GM21423 (cell line): ENCODE measurements at regions not wholly inside any gene's neighbourhood (a gene's known extent, or its start where the extent isn't known, plus 50 kb on each side); places are given as distances from the start of the nearest gene placed in this dataset.
"Not testable (repeated sequence)": the region's sequence is repeated elsewhere in the genome, so short reads cannot be mapped to it uniquely, and the experiment has no call there.

Experiments used
- ATAC-seq: cut with Tn5 transposase; IDR thresholded peaks from one replicate; pipeline ENCODE4 v1.9.1; 2021; ENCODE audit warnings: mild to moderate bottlenecking, moderate library complexity; ENCODE audit not compliant: unreplicated experiment

DNA sequence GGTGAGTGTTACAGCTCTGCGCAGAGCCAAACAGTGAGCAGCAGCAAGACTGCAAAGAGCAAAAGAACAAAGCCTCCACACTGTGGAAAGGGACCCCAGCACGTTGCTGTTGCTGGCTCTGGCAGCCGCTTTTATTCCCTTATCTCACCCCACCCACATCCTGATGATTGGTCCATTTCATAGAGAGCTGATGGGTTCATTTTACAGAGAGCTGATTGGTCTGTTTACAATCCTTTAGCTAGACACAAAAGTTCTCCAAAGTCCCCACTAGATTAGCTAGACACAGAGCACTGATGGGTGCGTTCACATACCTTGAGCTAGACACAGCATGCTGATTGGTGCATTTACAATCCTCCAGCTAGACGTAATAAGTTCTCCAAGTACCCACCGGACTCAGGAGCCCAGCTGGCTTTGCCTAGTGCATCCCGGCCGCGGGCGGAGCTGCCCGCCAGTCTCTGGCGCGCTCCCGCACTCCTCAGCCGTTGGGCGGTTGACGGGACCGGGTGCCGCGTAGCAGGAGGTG is 291.4 kb upstream of the PRSS16 start:
- ATAC-seq: not testable (repeated sequence)

DNA sequence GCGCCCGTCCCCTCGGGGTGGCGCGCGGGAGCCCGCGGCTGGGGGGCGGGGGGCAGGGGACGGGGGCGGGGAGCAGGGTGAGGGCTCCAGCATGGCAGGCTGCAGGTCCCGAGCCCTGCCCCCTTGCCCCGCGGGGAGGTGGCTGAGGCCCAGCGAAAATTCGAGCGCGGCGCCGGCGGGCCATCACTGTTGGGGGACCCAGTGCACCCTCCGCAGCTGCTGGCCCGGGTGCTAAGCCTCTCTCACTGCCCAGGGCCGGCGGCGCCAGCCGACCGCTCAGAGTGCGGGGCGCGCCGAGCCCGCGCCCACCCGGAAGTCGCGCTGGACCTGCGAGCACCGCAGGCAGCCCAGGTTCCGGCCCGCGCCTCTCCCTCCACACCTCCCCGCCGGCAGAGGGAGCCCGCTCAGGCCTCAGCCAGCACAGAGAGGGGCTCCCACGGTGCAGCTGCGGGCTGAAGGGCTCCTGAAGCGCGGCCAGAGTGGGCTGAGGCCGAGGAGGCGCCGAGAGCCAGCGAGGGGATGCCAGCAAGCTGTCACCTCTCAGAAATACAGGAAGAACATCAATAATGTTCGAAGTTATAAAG is 290.8 kb upstream of the PRSS16 start:
- ATAC-seq: not testable (repeated sequence)

DNA sequence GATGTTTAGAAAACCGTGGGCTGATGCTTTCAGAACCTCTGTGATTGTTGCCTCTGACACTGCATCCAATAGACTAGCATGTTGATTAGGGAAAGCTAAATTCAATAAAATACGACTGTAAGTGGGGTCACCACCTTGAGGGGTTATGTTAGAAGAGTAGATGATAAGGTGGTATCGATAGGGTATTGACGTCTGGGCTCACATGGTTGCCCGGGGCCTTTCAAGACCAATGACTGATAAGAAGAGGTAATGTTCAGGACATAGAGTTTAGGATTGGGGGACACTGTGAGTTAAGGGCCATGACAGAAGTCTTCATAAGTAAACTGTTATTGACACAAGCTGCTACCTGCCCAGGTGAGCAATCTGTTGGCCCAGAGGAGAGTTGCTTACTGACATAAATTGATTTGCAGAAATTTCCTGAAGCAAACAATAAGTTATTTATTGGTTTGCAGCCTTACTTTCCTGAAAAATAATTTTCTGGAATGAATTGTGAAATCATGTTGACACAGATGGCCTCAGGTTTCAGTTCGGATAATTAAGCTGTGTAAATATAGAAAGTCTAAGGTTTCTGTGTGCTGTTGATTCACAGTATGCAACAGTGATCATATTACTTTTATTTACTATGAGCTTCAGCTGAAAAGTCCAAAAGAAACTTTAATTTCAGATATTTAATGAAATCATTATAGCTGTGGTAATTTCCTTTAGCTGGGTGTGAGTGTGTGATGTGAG is 289.9 kb upstream of the PRSS16 start:
- ATAC-seq: not testable (repeated sequence)

DNA sequence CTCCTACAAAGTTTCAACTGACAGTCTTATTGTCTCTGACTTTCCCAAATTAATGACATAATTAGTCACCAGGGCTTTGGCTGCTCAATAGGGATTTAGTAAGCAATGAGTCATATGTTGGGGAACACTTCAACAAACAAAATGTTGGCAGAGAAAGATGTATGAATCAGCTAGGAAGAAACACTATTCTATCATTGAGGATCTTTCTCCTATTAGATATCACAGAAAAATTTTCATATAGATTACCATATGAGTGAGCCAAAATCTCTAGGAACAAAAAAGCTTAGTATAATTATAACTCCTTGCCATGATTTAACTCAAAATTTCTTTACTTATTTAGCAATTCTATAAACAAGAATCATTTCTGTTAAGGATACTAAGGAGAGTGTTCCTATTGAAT is 286.3 kb upstream of the PRSS16 start:
- not testable (repeated sequence) for ATAC-seq

DNA sequence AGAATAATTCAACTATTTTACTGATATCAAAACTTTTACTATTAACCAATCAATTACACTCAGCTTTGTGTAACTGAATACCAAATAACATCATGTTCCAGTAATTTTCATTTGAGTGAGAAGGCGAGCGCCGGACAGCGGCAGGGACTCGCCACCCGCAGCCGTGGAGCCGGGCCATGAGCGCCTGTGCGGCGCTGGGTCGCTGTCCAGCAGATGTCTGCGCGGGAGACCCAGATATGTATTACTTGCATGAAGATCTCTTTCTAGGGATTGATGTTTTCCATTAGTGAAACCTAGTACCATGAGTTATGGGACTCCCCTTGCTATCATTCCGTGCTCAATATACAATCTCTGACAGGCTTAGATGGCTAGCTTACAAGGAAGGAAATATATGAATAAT is 245.1 kb upstream of the PRSS16 start:
- ATAC-seq: no peak

DNA sequence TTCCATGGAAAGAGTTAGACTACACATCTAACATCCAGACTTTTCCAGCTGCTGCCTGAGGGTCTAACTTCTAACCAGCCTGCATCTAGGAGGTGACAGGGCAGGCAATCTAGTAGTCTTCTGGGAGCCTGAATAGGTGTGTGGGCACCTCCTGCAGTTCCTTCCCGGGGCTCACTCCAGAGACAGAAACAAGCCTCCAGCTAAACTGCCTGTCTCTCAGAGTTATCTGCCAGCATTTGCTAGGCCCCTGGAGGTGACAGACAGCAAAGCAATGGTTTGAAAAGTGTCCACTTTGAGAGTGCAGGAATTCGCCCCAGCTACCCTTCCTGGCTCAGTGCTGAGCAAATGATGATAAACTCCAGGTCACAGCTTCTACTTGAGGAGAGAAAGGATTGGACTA is 240.5 kb upstream of the PRSS16 start:
- ATAC-seq: no peak

DNA sequence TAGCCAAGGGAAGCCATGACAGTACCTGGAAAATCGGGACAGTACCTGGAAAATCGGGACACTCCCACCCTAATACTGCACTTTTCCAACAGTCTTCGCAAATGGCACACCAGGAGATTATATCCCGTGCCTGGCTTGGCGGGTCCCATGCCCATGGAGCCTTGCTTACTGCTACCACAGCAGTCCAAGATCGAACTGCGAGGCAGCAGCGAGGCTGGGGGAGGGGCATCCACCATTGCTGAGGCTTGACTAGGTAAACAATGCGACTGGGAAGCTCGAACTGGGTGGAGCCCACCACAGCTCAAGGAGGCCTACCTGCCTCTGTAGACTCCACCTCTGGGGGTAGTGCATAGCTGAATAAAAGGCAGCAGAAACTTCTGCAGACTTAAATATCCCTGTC is 238.9 kb upstream of the PRSS16 start:
- ATAC-seq: not testable (repeated sequence)

DNA sequence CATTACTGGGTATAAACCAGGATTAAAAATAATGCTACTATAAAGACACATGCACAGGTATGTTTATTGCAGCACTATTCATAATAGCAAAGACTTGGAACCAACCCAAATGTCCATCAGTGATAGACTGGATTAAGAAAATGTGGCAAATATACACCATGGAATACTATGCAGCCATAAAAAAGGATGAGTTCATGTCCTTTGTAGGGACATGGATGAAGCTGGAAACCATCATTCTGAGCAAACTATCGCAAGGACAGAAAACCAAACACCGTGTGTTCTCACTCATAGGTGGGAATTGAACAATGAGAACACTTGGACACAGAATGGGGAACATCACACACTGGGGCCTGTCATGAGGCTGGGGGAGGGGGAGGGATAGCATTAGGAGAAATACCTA is 233.4 kb upstream of the PRSS16 start:
- ATAC-seq: not testable (repeated sequence)

DNA sequence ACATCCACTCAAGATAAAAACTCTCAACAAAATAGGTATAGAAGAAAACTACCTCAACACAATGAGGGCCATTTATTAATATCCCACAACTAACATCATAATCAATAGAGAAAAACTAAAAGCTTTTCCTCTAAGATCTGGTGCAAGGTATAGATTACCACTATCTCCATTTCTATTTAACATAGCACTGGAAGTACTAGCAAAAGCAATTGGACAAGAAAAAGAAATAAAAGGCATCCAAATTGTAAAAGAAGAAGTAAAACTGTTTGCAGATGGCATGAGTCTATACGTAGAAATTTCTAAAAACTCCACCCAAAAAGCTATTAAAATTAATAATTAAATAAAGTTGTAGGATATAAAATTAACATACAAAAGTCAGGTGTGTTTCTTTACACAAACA is 230.8 kb upstream of the PRSS16 start:
- no peak for ATAC-seq

DNA sequence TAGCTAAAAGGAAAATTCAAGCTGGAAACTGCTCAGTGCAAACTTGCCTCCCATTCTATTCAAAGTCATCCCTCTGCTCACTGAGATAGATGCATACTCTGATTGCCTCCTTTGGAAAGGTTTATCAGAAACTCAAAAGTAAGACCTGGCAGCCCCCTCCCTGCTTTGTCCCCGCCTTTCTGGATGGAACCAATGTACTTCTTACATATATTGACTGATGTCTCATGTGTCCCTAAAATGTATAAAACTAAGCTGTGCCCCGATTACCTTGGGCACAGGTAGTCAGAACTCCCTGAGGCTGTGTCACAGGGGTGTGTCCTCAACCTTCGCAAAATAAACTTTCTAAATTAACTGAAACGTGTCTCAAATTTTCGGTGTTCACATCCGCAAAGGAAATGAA is 229.1 kb upstream of the PRSS16 start:
- ATAC-seq: not testable (repeated sequence)

DNA sequence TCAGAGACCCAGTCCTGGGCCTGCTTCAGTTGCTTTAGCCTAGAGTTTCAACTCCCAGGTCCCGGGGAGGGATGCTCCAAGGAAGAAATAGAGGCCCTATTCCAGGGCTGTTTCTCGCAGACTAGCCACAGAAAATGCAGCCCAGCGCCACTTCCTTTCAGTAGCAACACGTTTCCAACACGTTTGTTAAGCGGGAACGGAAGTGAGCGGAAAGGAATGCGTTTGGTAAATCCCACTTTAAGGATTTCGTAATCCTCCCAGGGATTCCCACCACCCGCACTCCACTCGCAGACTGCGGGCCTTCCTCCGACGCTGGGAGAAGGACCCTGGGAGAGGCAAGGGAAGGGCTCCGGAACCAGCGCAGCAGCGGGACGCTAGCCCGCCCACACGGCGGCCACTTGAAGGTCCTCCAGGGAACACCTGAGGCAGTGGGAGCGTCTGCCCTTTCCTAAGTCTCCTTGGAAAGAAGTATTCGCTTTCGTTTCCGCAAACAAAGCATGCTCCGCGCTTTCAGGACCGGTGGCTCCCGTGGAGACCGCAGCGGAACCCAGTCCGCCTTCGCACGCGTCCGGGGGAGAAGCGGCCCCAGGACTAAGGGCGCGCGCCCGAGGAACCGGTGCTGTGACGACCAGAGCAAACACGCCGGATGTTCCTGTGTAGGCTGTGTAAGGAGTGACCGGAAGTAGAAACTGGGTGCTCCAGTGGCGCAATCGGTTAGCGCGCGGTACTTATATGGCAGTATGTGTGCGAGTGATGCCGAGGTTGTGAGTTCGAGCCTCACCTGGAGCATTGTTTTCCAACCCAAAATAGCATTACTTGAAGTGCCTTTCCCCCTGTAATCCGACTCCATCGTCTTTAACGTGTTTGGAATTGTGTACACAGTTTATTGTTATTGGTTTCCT is 227.6 kb upstream of the PRSS16 start:
- peak; percentile 93 for ATAC-seq

DNA sequence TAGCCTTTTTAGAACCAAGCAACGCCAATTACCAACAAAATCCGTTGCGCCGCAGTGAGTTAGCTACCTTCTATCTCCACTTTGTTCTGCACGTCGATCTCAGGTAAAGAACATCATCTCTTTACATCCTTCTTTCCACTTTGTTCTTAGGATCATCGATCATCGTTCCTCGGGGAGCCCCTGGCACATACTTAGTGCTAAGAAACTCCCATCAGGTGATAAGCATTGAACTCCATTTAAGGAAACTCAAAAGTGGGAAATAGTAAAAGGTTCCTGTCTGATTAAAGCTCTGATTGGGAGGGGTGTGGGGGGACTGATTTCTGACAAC is 227.0 kb upstream of the PRSS16 start:
- ATAC-seq: no peak

DNA sequence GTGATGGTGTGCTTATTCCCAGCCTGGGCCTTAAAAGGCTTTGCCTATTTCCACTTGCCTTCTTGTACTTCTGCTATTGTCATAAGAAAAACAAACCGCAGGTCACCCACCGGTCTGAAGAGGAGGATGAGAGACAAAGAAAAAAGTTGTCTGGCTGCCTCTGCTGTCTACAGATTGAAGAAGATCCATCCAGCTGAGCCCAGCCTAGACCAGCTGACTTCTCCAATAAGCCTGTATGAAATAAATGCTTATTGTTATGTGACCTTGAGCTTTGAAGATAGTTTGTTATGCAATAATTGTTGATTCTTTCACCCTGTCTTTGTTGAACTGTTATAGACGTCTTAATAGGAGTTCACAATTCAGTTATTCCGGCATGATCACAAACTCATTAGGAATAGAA is 223.8 kb upstream of the PRSS16 start:
- ATAC-seq: no peak

DNA sequence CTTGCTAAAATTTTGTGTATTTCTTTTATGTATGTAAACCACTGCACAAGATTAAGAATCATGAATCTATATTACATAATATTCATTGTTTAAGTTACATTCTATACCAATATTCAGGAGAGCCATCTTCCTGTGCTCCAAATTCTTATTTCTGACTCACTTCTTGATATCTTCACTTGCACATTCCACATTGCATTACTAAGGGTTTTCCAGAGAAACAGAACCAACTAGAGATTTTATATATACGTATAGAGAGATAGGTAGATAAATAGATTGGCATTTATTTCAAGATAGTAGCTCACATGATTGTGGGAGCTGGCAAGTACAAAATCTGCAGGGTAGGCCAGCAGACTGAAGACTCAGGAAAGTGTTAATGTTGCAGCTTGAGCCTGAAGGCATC is 222.2 kb upstream of the PRSS16 start:
- no peak for ATAC-seq

DNA sequence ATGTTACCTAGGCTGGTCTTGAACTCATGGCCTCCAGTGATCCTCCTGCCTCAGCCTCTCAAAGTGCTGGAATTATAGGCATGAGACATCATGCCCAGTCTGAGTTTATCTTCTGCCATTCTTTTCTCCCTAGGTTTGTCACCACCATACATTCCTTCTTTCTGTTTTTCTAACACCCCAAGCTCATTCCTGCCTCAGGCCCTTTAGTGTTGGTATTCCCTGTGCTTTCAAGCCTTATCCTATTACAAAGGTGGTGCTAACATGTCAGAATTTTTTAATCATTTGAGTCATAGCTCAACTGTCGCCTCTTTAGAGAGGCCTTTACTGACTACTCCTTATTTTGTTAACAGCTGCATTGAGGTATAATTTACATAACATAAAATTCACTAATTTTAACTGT is 221.1 kb upstream of the PRSS16 start:
- ATAC-seq: no peak

DNA sequence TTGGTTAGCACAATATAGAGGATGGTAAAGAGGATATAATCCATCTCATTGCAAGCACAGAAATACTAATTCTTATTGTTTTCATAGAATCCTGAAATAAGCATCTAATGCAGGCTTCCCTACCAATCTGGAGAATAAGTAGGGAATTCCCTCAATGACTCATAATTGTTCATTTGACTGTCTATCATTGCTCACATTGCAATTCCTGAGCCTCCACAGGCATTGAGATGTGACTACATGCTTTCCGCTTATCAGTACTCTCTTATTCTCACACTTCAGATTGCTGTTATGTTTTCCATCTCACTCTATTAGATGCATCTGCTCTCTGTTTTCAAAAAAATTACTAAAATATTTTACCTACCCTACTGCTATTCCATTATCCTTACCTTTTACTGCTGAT is 216.2 kb upstream of the PRSS16 start:
- no peak for ATAC-seq

DNA sequence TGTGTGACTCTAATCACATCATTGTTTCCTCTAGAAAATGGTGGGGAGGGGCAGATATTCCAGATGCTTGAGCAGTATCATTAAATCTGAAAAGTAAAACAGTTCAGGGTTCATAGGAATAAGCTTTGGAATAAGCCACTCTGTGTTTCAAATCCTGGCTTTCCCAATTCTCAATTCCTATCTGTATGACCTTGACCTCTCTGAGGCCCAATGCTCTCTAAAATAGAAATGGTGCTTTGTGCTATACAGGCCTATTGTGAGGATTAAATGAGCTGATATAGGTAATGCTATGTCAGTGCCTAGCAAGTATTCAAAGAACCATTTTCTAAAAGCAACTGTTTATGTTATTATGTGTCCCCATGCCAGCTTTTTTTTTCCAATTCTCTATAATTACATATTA is 209.0 kb upstream of the PRSS16 start:
- no peak for ATAC-seq

DNA sequence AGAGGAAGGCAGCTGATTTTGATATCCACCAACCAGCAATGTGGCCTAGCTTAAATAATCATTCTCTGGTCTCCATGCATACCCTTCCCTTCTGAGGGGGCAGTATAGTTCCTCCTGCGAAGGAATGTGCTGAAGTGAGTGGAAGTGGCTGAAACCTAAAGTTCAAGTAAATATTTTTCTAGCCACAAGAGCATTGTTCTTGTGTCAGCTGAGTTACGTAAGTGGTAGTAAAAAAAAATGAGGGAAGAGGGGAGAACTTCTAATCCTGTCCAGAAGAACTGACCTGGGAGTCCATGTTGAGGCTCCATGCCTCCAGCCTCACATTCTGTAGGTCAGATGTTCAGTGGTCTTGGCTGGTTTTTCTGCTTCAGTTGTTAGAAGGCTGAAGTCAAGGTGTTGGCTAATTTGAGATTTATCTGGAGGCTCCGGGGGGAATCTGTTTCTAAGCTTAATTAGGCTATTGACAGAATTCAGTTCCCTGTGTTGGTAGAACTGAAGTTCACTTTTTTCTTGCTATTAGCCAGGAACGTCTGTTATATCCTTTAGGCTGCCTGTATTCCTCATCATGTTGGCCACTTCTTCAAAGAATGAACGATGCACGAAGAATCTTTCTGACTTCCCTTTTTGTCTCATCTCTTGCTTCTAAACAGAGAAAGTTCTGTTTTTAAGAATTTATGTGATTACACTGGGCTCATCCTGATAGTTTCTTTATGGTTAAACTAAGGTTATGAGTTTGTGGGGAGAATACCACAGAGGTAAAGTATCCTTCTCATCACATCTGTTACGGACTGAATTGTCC is 207.1 kb upstream of the PRSS16 start:
- no peak for ATAC-seq

DNA sequence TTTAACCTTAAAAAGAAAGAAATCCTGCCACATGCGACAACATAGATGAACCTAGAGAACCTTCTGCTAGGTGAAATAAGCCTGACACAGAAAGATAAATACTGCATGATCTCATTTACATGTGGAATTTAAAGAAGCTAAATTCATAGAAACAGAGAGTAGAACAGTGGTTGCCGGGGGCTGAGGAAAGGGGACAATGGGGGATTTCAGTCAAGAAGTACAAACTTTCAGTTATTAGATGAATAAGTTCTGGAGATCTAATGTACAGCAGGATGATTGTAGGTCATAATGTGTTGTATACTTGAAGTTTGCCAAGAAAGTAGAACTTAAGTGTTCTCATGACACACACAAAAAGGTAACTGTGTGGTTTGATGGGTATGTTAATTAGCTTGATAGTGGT is 204.3 kb upstream of the PRSS16 start:
- no peak for ATAC-seq

DNA sequence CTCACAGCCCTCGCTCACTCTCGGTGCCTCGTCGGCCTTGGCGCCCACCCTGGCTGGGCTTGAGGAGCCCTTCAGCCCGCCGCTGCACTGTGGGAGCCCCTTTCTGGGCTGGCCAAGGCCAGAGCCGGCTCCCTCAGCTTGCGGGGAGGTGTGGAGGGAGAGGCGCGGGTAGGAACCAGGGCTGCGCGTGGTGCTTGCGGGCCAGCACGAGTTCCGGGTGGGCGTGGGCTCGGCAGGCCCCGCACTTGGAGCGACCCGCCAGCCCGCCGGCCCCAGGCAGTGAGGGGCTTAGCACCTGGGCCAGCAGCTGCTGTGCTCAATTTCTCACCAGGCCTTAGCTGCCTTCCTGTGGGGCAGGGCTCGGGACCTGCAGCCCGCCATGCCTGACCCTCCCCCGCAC is 202.4 kb upstream of the PRSS16 start:
- ATAC-seq: not testable (repeated sequence)

DNA sequence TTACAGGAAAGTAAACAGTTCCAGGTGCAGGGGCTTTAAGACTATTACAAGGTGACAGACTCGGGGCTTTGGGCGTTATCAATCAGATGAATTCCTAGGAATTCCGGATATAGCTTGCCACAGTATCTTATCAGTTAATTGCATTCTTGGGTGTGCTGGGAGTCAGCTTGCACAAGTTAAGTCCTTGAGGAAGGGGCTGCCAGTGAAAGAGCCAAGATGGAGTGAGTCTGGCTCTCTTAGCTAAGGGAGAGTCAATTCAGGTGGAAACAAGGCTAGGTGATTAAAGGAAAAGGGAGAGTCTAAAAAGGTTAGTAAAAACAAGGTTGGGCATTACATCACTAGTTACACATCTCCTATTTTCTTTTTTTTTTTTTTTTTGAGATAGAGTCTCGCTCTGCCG is 199.8 kb upstream of the PRSS16 start:
- ATAC-seq: not testable (repeated sequence)
